GM12865 (cell line): ENCODE measurements at regions not wholly inside any gene's neighbourhood (a gene's known extent, or its start where the extent isn't known, plus 50 kb on each side); places are given as distances from the start of the nearest gene placed in this dataset.

ENCODE experiments used
- DNase-seq: peaks from one replicate; pipeline ENCODE4 v3.0.0; 2010; ENCODE audit warnings: low read depth
- H3K4me3 ChIP-seq: 2 replicates; pipeline ENCODE4 v1.5.1; 2011; ENCODE audit warnings: mild to moderate bottlenecking, low read depth, low read length, control low read depth
- CTCF ChIP-seq: IDR thresholded peaks from 2 replicates; pipeline ENCODE4 v1.5.1; 2011; ENCODE audit warnings: low read length, control low read depth, low read depth, inconsistent platforms; ENCODE audit not compliant: insufficient read depth; ENCODE audit errors: missing control alignments

- no peak overlapping the region for H3K4me3 ChIP-seq
- no peak for DNase-seq
- TF ChIP-seq CTCF, result no peak
Measured at GRCh38 chrX:39725114-39725513, 372.6 kb downstream of the BCOR start.

- TF ChIP-seq CTCF, result no peak
- no peak overlapping the region for H3K4me3 ChIP-seq
- DNase-seq, result no peak
Measured at GRCh38 chrX:39725928-39726619, 371.7 kb downstream of the BCOR start.

- TF ChIP-seq CTCF, result no peak
- no peak for DNase-seq
- H3K4me3 ChIP-seq, result no peak overlapping the region
Measured at GRCh38 chrX:39726771-39727170, 371.0 kb downstream of the BCOR start.

GRCh38 chrX:39728025-39728424 is 369.7 kb downstream of the BCOR start:
- no peak for TF ChIP-seq CTCF
- no peak for DNase-seq
- H3K4me3 ChIP-seq, result no peak overlapping the region

GRCh38 chrX:39728852-39729598 is 368.7 kb downstream of the BCOR start:
- no peak for TF ChIP-seq CTCF
- DNase-seq, result no peak
- no peak overlapping the region for H3K4me3 ChIP-seq

GRCh38 chrX:39729981-39730661 is 367.6 kb downstream of the BCOR start:
- no peak overlapping the region for H3K4me3 ChIP-seq
- no peak for DNase-seq
- TF ChIP-seq CTCF, result no peak
